Heart left ventricle (tissue), 13 donors: ENCODE measurements at regions not wholly inside any gene's neighbourhood (a gene's known extent, or its start where the extent isn't known, plus 50 kb on each side); places are given as distances from the start of the nearest gene placed in this dataset.

Source experiments
- POLR2A ChIP-seq, 2 donors: fragments of 450-650 bp; IDR thresholded peaks; one replicate each; pipeline ENCODE4 v1.6.1; 2017; ENCODE audit warnings: antibody characterized with exemption in 2 of 2, mild to moderate bottlenecking in 2 of 2, moderate library complexity in 2 of 2
- TF ChIP-seq, protein P1 (sequence below), 12 donors: fragments of 200-600 bp; sonication (generic) in 4 of 12; IDR thresholded peaks; one replicate each; pipeline versions ENCODE4 v1.5.0 to v1.8.0; 2018 to 2022; ENCODE audit warnings: antibody characterized with exemption in 12 of 12, mild to moderate bottlenecking in 5 of 12
- donor health status: ischemic (EF 13 %, LVEDD 7.1; RV severe dilation, severe dysfunction).
- donor health status: DM: no; HTN: yes; CAD: no.
- donor health status: DM: no; HTN: no; CAD: no.
- donor health status: ischemic (EF 25% LVEDD 6.9; RV normal size, moderate dysfunction).
- donor health status: ischemic (EF 25% LVEDD 5.7; RV mildly dilated, moderate dysfunction).
- donor health status: ischemic (EF 35%, LVEDD 5.7; RV mildly dilated, moderate dysfunction).
- donor health status: nonischemic (EF 11% LVEDD 7.7; RV severe dilation, severe dysfunction).
- donor health status: DM: yes; HTN: yes; CAD: no.
- donor health status: PGD.
- donor health status: ischemic (EF 29% LVEDD 5.4; RV normal size, mild dysfunction).
- donor health status: nonischemic (EF 23%, LVEDD 6.1; RV moderate dilation, normal function).

DNA sequence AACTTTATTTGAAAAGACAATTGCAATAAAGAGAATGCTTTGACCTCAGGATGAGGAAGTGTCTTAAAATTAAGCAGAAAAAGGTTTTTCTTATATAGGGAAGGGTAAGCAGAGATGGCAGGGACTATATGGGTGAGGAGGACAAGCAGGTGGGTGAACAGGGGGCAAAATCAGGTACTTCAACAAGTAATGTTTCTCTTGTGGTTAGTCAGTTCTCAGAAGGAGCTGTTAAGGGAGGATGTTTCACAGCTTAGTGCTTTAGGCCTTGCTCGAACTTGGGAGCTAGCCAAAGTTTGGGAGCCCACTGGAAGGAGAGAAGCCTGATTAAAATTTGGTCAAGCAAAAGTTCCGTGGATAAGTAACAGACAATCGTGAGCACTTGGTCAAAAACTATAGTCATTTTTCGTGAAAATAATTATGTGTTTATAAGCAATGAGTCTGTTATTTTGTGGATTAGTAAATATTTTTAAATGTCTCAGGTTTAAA is 364.2 kb upstream of the TMPO start:
- TF ChIP-seq, protein P1, sequence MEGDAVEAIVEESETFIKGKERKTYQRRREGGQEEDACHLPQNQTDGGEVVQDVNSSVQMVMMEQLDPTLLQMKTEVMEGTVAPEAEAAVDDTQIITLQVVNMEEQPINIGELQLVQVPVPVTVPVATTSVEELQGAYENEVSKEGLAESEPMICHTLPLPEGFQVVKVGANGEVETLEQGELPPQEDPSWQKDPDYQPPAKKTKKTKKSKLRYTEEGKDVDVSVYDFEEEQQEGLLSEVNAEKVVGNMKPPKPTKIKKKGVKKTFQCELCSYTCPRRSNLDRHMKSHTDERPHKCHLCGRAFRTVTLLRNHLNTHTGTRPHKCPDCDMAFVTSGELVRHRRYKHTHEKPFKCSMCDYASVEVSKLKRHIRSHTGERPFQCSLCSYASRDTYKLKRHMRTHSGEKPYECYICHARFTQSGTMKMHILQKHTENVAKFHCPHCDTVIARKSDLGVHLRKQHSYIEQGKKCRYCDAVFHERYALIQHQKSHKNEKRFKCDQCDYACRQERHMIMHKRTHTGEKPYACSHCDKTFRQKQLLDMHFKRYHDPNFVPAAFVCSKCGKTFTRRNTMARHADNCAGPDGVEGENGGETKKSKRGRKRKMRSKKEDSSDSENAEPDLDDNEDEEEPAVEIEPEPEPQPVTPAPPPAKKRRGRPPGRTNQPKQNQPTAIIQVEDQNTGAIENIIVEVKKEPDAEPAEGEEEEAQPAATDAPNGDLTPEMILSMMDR (IDR thresholded peaks at IDR 0.05): no peak
- TF ChIP-seq POLR2A (IDR thresholded peaks at IDR 0.05): no peak
